DOHH2 (cell line): ENCODE measurements at regions not wholly inside any gene's neighbourhood (a gene's known extent, or its start where the extent isn't known, plus 50 kb on each side); places are given as distances from the start of the nearest gene placed in this dataset.

ENCODE experiments used
- H3F3A ChIP-seq: fragments of 200-600 bp; sonication (generic), shearing (Covaris generic); 2 replicates; pipeline ENCODE4 v1.6.0; 2016; ENCODE audit warnings: antibody characterized with exemption, mild to moderate bottlenecking; ENCODE audit not compliant: control insufficient read depth, insufficient read depth
- H3K27ac ChIP-seq: fragments of 200-600 bp; sonication (generic); 2 replicates; pipeline ENCODE4 v1.5.1; 2014; ENCODE audit warnings: low read depth, mild to moderate bottlenecking, low read length, moderate library complexity
- H3K27me3 ChIP-seq: fragments of 200-600 bp; sonication (generic); 2 replicates; pipeline ENCODE4 v1.6.1; 2014; ENCODE audit warnings: mild to moderate bottlenecking, low read length, mixed read lengths; ENCODE audit not compliant: control insufficient read depth
- H3K36me3 ChIP-seq: fragments of 200-600 bp; sonication (generic); 2 replicates; pipeline ENCODE4 v1.6.1; 2014; ENCODE audit warnings: mild to moderate bottlenecking, low read length, moderate library complexity, mixed read lengths; ENCODE audit not compliant: control insufficient read depth
- H3K4me1 ChIP-seq: fragments of 200-600 bp; sonication (generic); 2 replicates; pipeline ENCODE4 v1.6.1; 2014; ENCODE audit warnings: mild to moderate bottlenecking, low read length, mixed read lengths; ENCODE audit not compliant: control insufficient read depth
- H3K4me2 ChIP-seq: fragments of 200-600 bp; sonication (generic); 2 replicates; pipeline ENCODE4 v1.6.0; 2014; ENCODE audit warnings: mild to moderate bottlenecking, low read length, moderate library complexity
- H3K4me3 ChIP-seq: fragments of 200-600 bp; sonication (generic); 2 replicates; pipeline ENCODE4 v1.5.1; 2014; ENCODE audit warnings: mild to moderate bottlenecking, low read length, mixed read lengths
- H3K79me2 ChIP-seq: fragments of 200-600 bp; sonication (generic); 2 replicates; pipeline ENCODE4 v1.6.1; 2014; ENCODE audit warnings: mild to moderate bottlenecking, low read length, mixed read lengths; ENCODE audit not compliant: control insufficient read depth
- H3K9me2 ChIP-seq: fragments of 200-600 bp; sonication (generic); replicated peaks from 2 replicates; pipeline ENCODE4 v1.6.1; 2014; ENCODE audit warnings: mild to moderate bottlenecking, low read length, mixed read lengths; ENCODE audit not compliant: control insufficient read depth
- H3K9me3 ChIP-seq: fragments of 200-600 bp; sonication (generic); 2 replicates; pipeline ENCODE4 v1.6.1; 2014; ENCODE audit warnings: antibody characterized with exemption, low read length, mixed read lengths; ENCODE audit not compliant: control insufficient read depth, insufficient read depth
- H4K20me1 ChIP-seq: fragments of 200-600 bp; sonication (generic); 2 replicates; pipeline ENCODE4 v1.6.0; 2014; ENCODE audit warnings: low read depth, mild to moderate bottlenecking, antibody characterized with exemption, low read length, moderate library complexity; ENCODE audit not compliant: control insufficient read depth, insufficient read depth
- EZH2phosphoT487 ChIP-seq: fragments of 200-600 bp; sonication (generic); IDR thresholded peaks from 2 replicates; pipeline ENCODE4 v1.6.1; 2017; ENCODE audit warnings: borderline replicate concordance, mild to moderate bottlenecking, antibody characterized with exemption, low read length, moderate library complexity, mixed read lengths
- TF ChIP-seq, protein P1 (sequence below): fragments of 200-600 bp; sonication (generic); IDR thresholded peaks from one replicate; pipeline ENCODE4 v1.5.1; 2014; ENCODE audit warnings: antibody characterized with exemption, mild to moderate bottlenecking, low read depth, low read length; ENCODE audit not compliant: poor library complexity, severe bottlenecking

DNA sequence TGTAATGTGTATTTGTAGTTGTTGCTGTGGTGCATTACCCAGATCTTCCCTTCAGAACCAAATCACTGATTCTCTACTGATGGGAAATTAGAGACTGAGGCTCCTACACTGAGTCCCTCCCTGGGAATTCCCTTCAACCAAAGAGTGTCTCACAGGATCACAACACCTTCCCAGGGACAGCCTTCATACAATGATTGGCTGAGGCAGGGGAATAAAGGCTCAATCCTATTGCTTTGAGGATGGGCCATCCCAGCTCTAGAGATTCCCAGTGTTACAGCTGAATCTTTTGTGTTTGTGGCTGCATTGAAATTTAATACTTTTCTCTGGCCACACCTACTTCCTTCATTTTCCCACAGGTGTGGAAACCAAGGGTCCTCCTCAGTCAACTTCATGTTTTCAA, 96.4 kb upstream of the ELL2 start:
- Histone ChIP-seq H3K79me2 (no peaks in the 10 kb centered on the region), H3K4me1 (no peaks in the 10 kb centered on the region), H3K4me2 (no peak overlapping the region), H3K36me3 (no peaks in the 10 kb centered on the region), H4K20me1 (no peaks in the 10 kb centered on the region), H3K9me2 (no peaks in the 10 kb centered on the region), H3K27ac (no peak overlapping the region), H3K27me3 (no peaks in the 10 kb centered on the region), H3K9me3 (no peaks in the 10 kb centered on the region), H3K4me3 (no peak overlapping the region), H3F3A (no peaks in the 10 kb centered on the region)
- TF ChIP-seq EZH2phosphoT487 = no peak
- TF ChIP-seq, protein P1, sequence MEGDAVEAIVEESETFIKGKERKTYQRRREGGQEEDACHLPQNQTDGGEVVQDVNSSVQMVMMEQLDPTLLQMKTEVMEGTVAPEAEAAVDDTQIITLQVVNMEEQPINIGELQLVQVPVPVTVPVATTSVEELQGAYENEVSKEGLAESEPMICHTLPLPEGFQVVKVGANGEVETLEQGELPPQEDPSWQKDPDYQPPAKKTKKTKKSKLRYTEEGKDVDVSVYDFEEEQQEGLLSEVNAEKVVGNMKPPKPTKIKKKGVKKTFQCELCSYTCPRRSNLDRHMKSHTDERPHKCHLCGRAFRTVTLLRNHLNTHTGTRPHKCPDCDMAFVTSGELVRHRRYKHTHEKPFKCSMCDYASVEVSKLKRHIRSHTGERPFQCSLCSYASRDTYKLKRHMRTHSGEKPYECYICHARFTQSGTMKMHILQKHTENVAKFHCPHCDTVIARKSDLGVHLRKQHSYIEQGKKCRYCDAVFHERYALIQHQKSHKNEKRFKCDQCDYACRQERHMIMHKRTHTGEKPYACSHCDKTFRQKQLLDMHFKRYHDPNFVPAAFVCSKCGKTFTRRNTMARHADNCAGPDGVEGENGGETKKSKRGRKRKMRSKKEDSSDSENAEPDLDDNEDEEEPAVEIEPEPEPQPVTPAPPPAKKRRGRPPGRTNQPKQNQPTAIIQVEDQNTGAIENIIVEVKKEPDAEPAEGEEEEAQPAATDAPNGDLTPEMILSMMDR = no peak

DNA sequence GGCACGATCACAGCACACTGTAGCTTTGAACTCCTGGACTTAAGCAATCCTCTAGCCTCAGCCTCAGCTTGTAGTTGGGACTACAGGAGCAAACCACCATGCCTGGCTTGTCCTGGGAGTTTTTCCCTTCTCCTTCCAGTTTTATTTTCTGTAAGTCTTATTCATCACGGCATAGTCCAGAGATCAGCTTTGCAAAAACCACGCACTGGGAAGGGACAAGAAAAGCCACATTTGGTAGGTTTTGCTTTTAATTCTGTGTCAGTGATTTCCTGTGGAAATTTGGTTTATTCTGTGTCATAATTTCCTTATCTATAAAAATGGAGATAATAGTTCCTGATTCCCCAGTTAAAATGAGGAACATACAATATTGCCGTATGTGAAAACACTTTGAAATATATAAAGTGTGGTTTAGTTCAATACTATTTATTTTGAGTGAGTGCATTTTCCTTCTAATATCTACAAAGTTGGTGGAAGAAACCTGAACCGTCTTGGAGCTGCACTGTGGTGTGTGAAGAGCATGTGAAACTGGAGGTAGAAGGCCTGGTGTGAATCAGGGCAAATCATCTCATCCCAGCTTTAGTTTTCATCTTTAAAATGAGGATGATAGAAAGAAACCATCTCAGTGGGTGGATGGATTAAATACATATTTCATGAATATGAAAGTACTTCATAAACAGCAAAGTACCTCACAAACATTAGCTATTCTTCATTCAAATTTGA, 92.8 kb upstream of the ELL2 start:
- Histone ChIP-seq H3K4me2 (no peak overlapping the region), H3K27me3 (no peaks in the 10 kb centered on the region), H3K4me1 (no peaks in the 10 kb centered on the region), H3K79me2 (no peaks in the 10 kb centered on the region), H3K36me3 (no peaks in the 10 kb centered on the region), H3K9me2 (no peaks in the 10 kb centered on the region), H3F3A (no peaks in the 10 kb centered on the region), H3K9me3 (no peaks in the 10 kb centered on the region), H3K4me3 (no peak overlapping the region), H4K20me1 (no peaks in the 10 kb centered on the region), H3K27ac (no peak overlapping the region)
- TF ChIP-seq, protein P1 = no peak
- no peak for TF ChIP-seq EZH2phosphoT487

- no peaks in the 10 kb centered on the region for H3K9me3 ChIP-seq
- H3K27ac ChIP-seq = no peak overlapping the region
- no peaks in the 10 kb centered on the region for H3K9me2 ChIP-seq
- H3K4me3 ChIP-seq = no peak overlapping the region
- H4K20me1 ChIP-seq = no peaks in the 10 kb centered on the region
- H3K27me3 ChIP-seq = no peaks in the 10 kb centered on the region
- no peaks in the 10 kb centered on the region for H3F3A ChIP-seq
- no peak overlapping the region for H3K4me2 ChIP-seq
- TF ChIP-seq EZH2phosphoT487 = no peak
- TF ChIP-seq, protein P1 = no peak
- no peaks in the 10 kb centered on the region for H3K79me2 ChIP-seq
- H3K4me1 ChIP-seq = no peaks in the 10 kb centered on the region
- H3K36me3 ChIP-seq = no peaks in the 10 kb centered on the region
Measured at GRCh38 chr5:96053063-96053735, 91.5 kb upstream of the ELL2 start.
